ENCODE measurements at regions not wholly inside any gene's neighbourhood (a gene's known extent, or its start where the extent isn't known, plus 50 kb on each side); places are given as distances from the start of the nearest gene placed in this dataset.

GRCh38 chr3:95172164-95172943 lies 1109.5 kb downstream of the NSUN3 start:
- Histone ChIP-seq H3F3A (ENCODE audit: insufficient read depth) (no peaks in the 10 kb centered on the region), H3K27me3 (ENCODE audit: low read length) (no peaks in the 10 kb centered on the region), H3K9me2 (replicated peaks; ENCODE audit: insufficient read depth, low read length) (no peaks in the 10 kb centered on the region), H3K27ac (ENCODE audit: low read depth, low read length) (no peak overlapping the region), H3K4me3 (ENCODE audit: insufficient read depth, low read length, poor library complexity, severe bottlenecking) (no peak overlapping the region), H3K9me3 (ENCODE audit: insufficient read depth, low read length) (no peaks in the 10 kb centered on the region), H3K36me3 (ENCODE audit: low read length) (no peaks in the 10 kb centered on the region), H3K4me2 (ENCODE audit: low read depth, low read length, poor library complexity, severe bottlenecking) (no peak overlapping the region), H4K20me1 (ENCODE audit: low read depth, low read length) (no peaks in the 10 kb centered on the region), H3K9ac (ENCODE audit: low read length) (no peak overlapping the region), H3K79me2 (ENCODE audit: insufficient read depth, low read length) (no peaks in the 10 kb centered on the region), H2AFZ (ENCODE audit: low read depth, low read length, severe bottlenecking) (no peak overlapping the region)
- TF ChIP-seq EZH2phosphoT487 (conservative IDR thresholded peaks at IDR 0.05; ENCODE audit: low read length) (no peak), CTCF (IDR thresholded peaks at IDR 0.05; ENCODE audit: insufficient read depth, low read length, poor library complexity, severe bottlenecking) (no peak)

- H3F3A ChIP-seq (ENCODE audit: insufficient read depth) = no peaks in the 10 kb centered on the region
- H3K4me3 ChIP-seq (ENCODE audit: insufficient read depth, low read length, poor library complexity, severe bottlenecking) = no peak overlapping the region
- H3K27me3 ChIP-seq (ENCODE audit: low read length) = no peaks in the 10 kb centered on the region
- no peaks in the 10 kb centered on the region for H4K20me1 ChIP-seq (ENCODE audit: low read depth, low read length)
- H3K36me3 ChIP-seq (ENCODE audit: low read length) = no peaks in the 10 kb centered on the region
- TF ChIP-seq EZH2phosphoT487 (conservative IDR thresholded peaks at IDR 0.05; ENCODE audit: low read length) = no peak
- TF ChIP-seq CTCF (IDR thresholded peaks at IDR 0.05; ENCODE audit: insufficient read depth, low read length, poor library complexity, severe bottlenecking) = no peak
- H2AFZ ChIP-seq (ENCODE audit: low read depth, low read length, severe bottlenecking) = peak overlapping the region; percentile 26
- no peak overlapping the region for H3K27ac ChIP-seq (ENCODE audit: low read depth, low read length)
- no peak overlapping the region for H3K4me2 ChIP-seq (ENCODE audit: low read depth, low read length, poor library complexity, severe bottlenecking)
- H3K9ac ChIP-seq (ENCODE audit: low read length) = no peak overlapping the region
- no peaks in the 10 kb centered on the region for H3K9me2 ChIP-seq (replicated peaks; ENCODE audit: insufficient read depth, low read length)
- no peaks in the 10 kb centered on the region for H3K9me3 ChIP-seq (ENCODE audit: insufficient read depth, low read length)
- no peaks in the 10 kb centered on the region for H3K79me2 ChIP-seq (ENCODE audit: insufficient read depth, low read length)
Measured at GRCh38 chr3:95177096-95177495, 1114.2 kb downstream of the NSUN3 start.

GRCh38 chr3:95184038-95184437 lies 1121.2 kb downstream of the NSUN3 start:
- Histone ChIP-seq H3K9me3 (ENCODE audit: insufficient read depth, low read length) (no peaks in the 10 kb centered on the region), H2AFZ (ENCODE audit: low read depth, low read length, severe bottlenecking) (no peak overlapping the region), H3K27ac (ENCODE audit: low read depth, low read length) (no peak overlapping the region), H3K9ac (ENCODE audit: low read length) (no peak overlapping the region), H3K4me2 (ENCODE audit: low read depth, low read length, poor library complexity, severe bottlenecking) (no peak overlapping the region), H4K20me1 (ENCODE audit: low read depth, low read length) (no peaks in the 10 kb centered on the region), H3F3A (ENCODE audit: insufficient read depth) (no peaks in the 10 kb centered on the region), H3K36me3 (ENCODE audit: low read length) (no peaks in the 10 kb centered on the region), H3K27me3 (ENCODE audit: low read length) (no peaks in the 10 kb centered on the region), H3K79me2 (ENCODE audit: insufficient read depth, low read length) (no peaks in the 10 kb centered on the region), H3K4me3 (ENCODE audit: insufficient read depth, low read length, poor library complexity, severe bottlenecking) (no peak overlapping the region), H3K9me2 (replicated peaks; ENCODE audit: insufficient read depth, low read length) (no peaks in the 10 kb centered on the region)
- no peak for TF ChIP-seq EZH2phosphoT487 (conservative IDR thresholded peaks at IDR 0.05; ENCODE audit: low read length)
- TF ChIP-seq CTCF (IDR thresholded peaks at IDR 0.05; ENCODE audit: insufficient read depth, low read length, poor library complexity, severe bottlenecking) = no peak
